ENCODE measurements at regions not wholly inside any gene's neighbourhood (a gene's known extent, or its start where the extent isn't known, plus 50 kb on each side); places are given as distances from the start of the nearest gene placed in this dataset.

DNA sequence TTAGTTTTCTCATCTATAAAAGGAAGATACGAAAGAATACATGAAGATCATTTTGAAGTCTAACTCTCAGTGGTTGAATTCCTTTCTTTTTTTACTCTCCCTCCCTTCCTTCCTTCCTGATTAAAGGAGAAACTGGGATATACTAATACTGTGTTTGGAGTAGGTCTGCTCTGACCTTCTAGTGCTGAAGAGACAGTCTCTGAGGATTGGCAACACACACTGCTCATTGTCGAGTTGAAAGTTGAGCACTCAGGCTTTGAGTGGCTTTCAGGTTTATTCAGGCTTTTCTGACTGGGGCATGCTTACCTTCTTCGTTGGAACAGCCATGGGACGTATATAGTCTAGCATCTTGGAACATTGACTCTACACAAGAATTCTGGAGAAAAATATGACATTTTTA lies 86.9 kb upstream of the RPS23 start:
- no peak for TF ChIP-seq TEAD1 (CRISPR knock-in tag; IDR thresholded peaks at IDR 0.05)
- no peak for TF ChIP-seq POLR2A (conservative IDR thresholded peaks at IDR 0.05)
- TF ChIP-seq, protein P1, sequence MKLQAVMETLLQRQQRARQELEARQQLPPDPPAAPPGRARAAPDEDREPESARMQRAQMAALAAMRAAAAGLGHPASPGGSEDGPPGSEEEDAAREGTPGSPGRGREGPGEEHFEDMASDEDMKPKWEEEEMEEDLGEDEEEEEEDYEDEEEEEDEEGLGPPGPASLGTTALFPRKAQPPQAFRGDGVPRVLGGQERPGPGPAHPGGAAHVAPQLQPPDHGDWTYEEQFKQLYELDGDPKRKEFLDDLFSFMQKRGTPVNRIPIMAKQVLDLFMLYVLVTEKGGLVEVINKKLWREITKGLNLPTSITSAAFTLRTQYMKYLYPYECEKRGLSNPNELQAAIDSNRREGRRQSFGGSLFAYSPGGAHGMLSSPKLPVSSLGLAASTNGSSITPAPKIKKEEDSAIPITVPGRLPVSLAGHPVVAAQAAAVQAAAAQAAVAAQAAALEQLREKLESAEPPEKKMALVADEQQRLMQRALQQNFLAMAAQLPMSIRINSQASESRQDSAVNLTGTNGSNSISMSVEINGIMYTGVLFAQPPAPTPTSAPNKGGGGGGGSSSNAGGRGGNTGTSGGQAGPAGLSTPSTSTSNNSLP (IDR thresholded peaks at IDR 0.05; ENCODE audit: borderline replicate concordance, low read depth, low read length), result no peak
- TF ChIP-seq, protein P2, sequence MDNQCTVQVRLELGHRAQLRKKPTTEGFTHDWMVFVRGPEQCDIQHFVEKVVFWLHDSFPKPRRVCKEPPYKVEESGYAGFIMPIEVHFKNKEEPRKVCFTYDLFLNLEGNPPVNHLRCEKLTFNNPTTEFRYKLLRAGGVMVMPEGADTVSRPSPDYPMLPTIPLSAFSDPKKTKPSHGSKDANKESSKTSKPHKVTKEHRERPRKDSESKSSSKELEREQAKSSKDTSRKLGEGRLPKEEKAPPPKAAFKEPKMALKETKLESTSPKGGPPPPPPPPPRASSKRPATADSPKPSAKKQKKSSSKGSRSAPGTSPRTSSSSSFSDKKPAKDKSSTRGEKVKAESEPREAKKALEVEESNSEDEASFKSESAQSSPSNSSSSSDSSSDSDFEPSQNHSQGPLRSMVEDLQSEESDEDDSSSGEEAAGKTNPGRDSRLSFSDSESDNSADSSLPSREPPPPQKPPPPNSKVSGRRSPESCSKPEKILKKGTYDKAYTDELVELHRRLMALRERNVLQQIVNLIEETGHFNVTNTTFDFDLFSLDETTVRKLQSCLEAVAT (IDR thresholded peaks at IDR 0.05), result no peak
- no peak for TF ChIP-seq NFE2L1 (tag; IDR thresholded peaks at IDR 0.05; ENCODE audit: borderline replicate concordance, low read depth)
- no peak for TF ChIP-seq PHF8 (IDR thresholded peaks at IDR 0.05; ENCODE audit: borderline replicate concordance, low read length)
- no peak for TF ChIP-seq ZNF75A (CRISPR knock-in tag; IDR thresholded peaks at IDR 0.05)
- no peak for TF ChIP-seq EP300 (IDR thresholded peaks at IDR 0.05; ENCODE audit: low read length)
- TF ChIP-seq, protein P3, sequence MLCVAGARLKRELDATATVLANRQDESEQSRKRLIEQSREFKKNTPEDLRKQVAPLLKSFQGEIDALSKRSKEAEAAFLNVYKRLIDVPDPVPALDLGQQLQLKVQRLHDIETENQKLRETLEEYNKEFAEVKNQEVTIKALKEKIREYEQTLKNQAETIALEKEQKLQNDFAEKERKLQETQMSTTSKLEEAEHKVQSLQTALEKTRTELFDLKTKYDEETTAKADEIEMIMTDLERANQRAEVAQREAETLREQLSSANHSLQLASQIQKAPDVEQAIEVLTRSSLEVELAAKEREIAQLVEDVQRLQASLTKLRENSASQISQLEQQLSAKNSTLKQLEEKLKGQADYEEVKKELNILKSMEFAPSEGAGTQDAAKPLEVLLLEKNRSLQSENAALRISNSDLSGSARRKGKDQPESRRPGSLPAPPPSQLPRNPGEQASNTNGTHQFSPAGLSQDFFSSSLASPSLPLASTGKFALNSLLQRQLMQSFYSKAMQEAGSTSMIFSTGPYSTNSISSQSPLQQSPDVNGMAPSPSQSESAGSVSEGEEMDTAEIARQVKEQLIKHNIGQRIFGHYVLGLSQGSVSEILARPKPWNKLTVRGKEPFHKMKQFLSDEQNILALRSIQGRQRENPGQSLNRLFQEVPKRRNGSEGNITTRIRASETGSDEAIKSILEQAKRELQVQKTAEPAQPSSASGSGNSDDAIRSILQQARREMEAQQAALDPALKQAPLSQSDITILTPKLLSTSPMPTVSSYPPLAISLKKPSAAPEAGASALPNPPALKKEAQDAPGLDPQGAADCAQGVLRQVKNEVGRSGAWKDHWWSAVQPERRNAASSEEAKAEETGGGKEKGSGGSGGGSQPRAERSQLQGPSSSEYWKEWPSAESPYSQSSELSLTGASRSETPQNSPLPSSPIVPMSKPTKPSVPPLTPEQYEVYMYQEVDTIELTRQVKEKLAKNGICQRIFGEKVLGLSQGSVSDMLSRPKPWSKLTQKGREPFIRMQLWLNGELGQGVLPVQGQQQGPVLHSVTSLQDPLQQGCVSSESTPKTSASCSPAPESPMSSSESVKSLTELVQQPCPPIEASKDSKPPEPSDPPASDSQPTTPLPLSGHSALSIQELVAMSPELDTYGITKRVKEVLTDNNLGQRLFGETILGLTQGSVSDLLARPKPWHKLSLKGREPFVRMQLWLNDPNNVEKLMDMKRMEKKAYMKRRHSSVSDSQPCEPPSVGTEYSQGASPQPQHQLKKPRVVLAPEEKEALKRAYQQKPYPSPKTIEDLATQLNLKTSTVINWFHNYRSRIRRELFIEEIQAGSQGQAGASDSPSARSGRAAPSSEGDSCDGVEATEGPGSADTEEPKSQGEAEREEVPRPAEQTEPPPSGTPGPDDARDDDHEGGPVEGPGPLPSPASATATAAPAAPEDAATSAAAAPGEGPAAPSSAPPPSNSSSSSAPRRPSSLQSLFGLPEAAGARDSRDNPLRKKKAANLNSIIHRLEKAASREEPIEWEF (CRISPR knock-in tag; IDR thresholded peaks at IDR 0.05), result no peak
